ENCODE measurements at regions not wholly inside any gene's neighbourhood (a gene's known extent, or its start where the extent isn't known, plus 50 kb on each side); places are given as distances from the start of the nearest gene placed in this dataset.

DNA sequence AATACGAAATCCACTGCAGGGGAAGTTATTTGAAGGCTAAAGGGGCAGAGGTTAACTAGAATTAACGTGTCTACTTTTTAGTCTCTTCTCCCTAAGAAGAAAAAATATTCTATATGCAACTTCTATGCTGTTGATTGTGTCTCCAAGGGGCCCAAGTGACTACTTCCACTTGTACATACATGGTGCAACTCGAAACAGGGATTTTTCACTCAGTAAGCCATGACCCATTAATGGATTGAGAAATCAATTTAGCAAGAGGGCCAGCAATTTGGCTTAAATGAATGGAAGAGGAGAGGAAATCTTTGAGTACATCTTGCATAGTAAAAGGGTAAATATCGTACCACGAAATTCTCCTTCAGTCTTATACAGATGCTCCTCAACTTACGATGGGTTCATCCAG lies 151.1 kb upstream of the HES1 start (continued):
- TF ChIP-seq, protein P1, sequence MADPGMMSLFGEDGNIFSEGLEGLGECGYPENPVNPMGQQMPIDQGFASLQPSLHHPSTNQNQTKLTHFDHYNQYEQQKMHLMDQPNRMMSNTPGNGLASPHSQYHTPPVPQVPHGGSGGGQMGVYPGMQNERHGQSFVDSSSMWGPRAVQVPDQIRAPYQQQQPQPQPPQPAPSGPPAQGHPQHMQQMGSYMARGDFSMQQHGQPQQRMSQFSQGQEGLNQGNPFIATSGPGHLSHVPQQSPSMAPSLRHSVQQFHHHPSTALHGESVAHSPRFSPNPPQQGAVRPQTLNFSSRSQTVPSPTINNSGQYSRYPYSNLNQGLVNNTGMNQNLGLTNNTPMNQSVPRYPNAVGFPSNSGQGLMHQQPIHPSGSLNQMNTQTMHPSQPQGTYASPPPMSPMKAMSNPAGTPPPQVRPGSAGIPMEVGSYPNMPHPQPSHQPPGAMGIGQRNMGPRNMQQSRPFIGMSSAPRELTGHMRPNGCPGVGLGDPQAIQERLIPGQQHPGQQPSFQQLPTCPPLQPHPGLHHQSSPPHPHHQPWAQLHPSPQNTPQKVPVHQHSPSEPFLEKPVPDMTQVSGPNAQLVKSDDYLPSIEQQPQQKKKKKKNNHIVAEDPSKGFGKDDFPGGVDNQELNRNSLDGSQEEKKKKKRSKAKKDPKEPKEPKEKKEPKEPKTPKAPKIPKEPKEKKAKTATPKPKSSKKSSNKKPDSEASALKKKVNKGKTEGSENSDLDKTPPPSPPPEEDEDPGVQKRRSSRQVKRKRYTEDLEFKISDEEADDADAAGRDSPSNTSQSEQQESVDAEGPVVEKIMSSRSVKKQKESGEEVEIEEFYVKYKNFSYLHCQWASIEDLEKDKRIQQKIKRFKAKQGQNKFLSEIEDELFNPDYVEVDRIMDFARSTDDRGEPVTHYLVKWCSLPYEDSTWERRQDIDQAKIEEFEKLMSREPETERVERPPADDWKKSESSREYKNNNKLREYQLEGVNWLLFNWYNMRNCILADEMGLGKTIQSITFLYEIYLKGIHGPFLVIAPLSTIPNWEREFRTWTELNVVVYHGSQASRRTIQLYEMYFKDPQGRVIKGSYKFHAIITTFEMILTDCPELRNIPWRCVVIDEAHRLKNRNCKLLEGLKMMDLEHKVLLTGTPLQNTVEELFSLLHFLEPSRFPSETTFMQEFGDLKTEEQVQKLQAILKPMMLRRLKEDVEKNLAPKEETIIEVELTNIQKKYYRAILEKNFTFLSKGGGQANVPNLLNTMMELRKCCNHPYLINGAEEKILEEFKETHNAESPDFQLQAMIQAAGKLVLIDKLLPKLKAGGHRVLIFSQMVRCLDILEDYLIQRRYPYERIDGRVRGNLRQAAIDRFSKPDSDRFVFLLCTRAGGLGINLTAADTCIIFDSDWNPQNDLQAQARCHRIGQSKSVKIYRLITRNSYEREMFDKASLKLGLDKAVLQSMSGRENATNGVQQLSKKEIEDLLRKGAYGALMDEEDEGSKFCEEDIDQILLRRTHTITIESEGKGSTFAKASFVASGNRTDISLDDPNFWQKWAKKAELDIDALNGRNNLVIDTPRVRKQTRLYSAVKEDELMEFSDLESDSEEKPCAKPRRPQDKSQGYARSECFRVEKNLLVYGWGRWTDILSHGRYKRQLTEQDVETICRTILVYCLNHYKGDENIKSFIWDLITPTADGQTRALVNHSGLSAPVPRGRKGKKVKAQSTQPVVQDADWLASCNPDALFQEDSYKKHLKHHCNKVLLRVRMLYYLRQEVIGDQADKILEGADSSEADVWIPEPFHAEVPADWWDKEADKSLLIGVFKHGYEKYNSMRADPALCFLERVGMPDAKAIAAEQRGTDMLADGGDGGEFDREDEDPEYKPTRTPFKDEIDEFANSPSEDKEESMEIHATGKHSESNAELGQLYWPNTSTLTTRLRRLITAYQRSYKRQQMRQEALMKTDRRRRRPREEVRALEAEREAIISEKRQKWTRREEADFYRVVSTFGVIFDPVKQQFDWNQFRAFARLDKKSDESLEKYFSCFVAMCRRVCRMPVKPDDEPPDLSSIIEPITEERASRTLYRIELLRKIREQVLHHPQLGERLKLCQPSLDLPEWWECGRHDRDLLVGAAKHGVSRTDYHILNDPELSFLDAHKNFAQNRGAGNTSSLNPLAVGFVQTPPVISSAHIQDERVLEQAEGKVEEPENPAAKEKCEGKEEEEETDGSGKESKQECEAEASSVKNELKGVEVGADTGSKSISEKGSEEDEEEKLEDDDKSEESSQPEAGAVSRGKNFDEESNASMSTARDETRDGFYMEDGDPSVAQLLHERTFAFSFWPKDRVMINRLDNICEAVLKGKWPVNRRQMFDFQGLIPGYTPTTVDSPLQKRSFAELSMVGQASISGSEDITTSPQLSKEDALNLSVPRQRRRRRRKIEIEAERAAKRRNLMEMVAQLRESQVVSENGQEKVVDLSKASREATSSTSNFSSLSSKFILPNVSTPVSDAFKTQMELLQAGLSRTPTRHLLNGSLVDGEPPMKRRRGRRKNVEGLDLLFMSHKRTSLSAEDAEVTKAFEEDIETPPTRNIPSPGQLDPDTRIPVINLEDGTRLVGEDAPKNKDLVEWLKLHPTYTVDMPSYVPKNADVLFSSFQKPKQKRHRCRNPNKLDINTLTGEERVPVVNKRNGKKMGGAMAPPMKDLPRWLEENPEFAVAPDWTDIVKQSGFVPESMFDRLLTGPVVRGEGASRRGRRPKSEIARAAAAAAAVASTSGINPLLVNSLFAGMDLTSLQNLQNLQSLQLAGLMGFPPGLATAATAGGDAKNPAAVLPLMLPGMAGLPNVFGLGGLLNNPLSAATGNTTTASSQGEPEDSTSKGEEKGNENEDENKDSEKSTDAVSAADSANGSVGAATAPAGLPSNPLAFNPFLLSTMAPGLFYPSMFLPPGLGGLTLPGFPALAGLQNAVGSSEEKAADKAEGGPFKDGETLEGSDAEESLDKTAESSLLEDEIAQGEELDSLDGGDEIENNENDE (IDR thresholded peaks at IDR 0.05; ENCODE audit: insufficient replicate concordance, low read length), result no peak
- TF ChIP-seq CHD2 (IDR thresholded peaks at IDR 0.05; ENCODE audit: low read length), result no peak
- no peak for TF ChIP-seq FOSL1 (IDR thresholded peaks at IDR 0.05; ENCODE audit: insufficient read depth, low read depth, low read length)
- no peak for TF ChIP-seq PHF8 (conservative IDR thresholded peaks at IDR 0.05; ENCODE audit: low read depth, low read length)
- TF ChIP-seq, protein P2, sequence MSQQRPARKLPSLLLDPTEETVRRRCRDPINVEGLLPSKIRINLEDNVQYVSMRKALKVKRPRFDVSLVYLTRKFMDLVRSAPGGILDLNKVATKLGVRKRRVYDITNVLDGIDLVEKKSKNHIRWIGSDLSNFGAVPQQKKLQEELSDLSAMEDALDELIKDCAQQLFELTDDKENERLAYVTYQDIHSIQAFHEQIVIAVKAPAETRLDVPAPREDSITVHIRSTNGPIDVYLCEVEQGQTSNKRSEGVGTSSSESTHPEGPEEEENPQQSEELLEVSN (IDR thresholded peaks at IDR 0.05), result no peak
- TF ChIP-seq, protein P3, sequence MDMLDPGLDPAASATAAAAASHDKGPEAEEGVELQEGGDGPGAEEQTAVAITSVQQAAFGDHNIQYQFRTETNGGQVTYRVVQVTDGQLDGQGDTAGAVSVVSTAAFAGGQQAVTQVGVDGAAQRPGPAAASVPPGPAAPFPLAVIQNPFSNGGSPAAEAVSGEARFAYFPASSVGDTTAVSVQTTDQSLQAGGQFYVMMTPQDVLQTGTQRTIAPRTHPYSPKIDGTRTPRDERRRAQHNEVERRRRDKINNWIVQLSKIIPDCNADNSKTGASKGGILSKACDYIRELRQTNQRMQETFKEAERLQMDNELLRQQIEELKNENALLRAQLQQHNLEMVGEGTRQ (IDR thresholded peaks at IDR 0.05; ENCODE audit: low read length), result no peak
- TF ChIP-seq KDM1A (IDR thresholded peaks at IDR 0.05; ENCODE audit: borderline replicate concordance, low read length), result no peak
- no peak for TF ChIP-seq CBX5 (IDR thresholded peaks at IDR 0.05; ENCODE audit: low read depth, low read length)

Measured in H1 (cell line).